NCI-H748 (cell line): ENCODE measurements at regions not wholly inside any gene's neighbourhood (a gene's known extent, or its start where the extent isn't known, plus 50 kb on each side); places are given as distances from the start of the nearest gene placed in this dataset.

ENCODE experiments used
- DNase-seq: peaks from one replicate; lab custom pipeline; 2025; ENCODE audit not compliant: unreplicated experiment; lab: John Stamatoyannopoulos, UW

- DNase-seq, result no peak
Observed at GRCh38 chr7:46695051-46695708, 774.1 kb upstream of the IGFBP3 start.

GRCh38 chr7:46694058-46694457 lies 773.0 kb upstream of the IGFBP3 start:
- DNase-seq, result no peak

GRCh38 chr7:46687203-46687602 lies 766.1 kb upstream of the IGFBP3 start:
- DNase-seq, result no peak

GRCh38 chr7:46685051-46685450 lies 764.0 kb upstream of the IGFBP3 start:
- no peak for DNase-seq

- DNase-seq, result no peak
Observed at GRCh38 chr7:46682836-46683624, 762.0 kb upstream of the IGFBP3 start.

- no peak for DNase-seq
Observed at GRCh38 chr7:46681865-46682503, 760.9 kb upstream of the IGFBP3 start.

GRCh38 chr7:46680147-46680546 lies 759.1 kb upstream of the IGFBP3 start:
- DNase-seq, result peak; percentile 4

- DNase-seq, result no peak
Observed at GRCh38 chr7:46679671-46680070, 758.6 kb upstream of the IGFBP3 start.

GRCh38 chr7:46678421-46678820 lies 757.3 kb upstream of the IGFBP3 start:
- no peak for DNase-seq

- DNase-seq, result no peak
Observed at GRCh38 chr7:46675456-46675855, 754.4 kb upstream of the IGFBP3 start.

GRCh38 chr7:46672861-46673260 lies 751.8 kb upstream of the IGFBP3 start:
- DNase-seq, result no peak

GRCh38 chr7:46671108-46671769 lies 750.2 kb upstream of the IGFBP3 start:
- no peak for DNase-seq

GRCh38 chr7:46669028-46669427 lies 748.0 kb upstream of the IGFBP3 start:
- no peak for DNase-seq

GRCh38 chr7:46664453-46664852 lies 743.4 kb upstream of the IGFBP3 start:
- DNase-seq, result no peak

- DNase-seq, result no peak
Observed at GRCh38 chr7:46663025-46663424, 742.0 kb upstream of the IGFBP3 start.

- no peak for DNase-seq
Observed at GRCh38 chr7:46661431-46661830, 740.4 kb upstream of the IGFBP3 start.

- DNase-seq, result no peak
Observed at GRCh38 chr7:46660402-46660980, 739.4 kb upstream of the IGFBP3 start.

GRCh38 chr7:46658281-46658680 lies 737.2 kb upstream of the IGFBP3 start:
- no peak for DNase-seq

- DNase-seq, result no peak
Observed at GRCh38 chr7:46654546-46655443, 733.7 kb upstream of the IGFBP3 start.

GRCh38 chr7:46653848-46654247 lies 732.8 kb upstream of the IGFBP3 start:
- no peak for DNase-seq
